HG03064 (cell line): ENCODE measurements at regions not wholly inside any gene's neighbourhood (a gene's known extent, or its start where the extent isn't known, plus 50 kb on each side); places are given as distances from the start of the nearest gene placed in this dataset.

Experiments
- ATAC-seq: cut with Tn5 transposase; IDR thresholded peaks from one replicate; pipeline ENCODE4 v1.9.1; 2021; ENCODE audit warnings: low read depth; ENCODE audit not compliant: unreplicated experiment

DNA sequence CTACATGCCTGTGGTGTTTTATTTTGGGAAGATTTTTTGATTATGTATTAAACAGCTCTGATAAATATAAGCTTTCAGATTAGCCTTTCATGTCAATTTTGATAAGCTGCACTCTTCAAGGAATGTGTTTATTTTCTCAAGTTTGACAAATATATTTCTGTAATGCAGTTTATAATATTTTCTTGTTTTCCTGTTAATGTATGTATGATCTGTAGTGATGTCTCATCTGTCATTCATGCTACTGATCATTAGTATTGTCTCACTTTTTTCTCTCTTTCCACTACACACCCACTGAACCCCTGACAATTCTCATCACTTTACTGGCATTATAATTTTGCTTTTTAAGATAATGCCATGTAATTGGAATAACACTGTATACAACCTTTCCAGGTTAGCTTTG, 100.9 kb downstream of the TMEM18 start:
- no peak for ATAC-seq

DNA sequence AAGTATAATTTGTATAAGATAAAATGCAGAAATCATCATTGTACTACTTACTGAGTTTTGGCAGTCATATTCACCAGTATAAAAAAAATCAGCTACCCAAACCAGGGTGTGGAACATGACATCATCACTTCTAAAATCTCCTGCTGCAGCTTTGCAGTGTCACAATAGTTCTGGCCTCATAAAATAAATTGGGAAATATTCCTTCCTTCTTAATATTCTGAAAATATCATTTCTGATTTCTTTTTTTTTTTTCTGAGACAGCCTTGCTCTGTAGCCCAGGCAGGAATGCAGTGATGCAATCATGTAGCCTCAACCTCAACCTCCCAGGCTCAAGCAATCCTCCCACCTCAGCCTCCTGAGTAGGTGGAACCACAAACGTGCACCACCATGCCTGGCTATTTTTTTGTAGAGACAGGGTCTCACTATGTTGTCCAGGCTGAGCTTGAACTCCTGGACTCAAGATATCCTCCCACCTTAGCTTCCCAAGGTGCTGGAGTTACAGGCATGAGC, 101.4 kb downstream of the TMEM18 start:
- ATAC-seq = no peak

DNA sequence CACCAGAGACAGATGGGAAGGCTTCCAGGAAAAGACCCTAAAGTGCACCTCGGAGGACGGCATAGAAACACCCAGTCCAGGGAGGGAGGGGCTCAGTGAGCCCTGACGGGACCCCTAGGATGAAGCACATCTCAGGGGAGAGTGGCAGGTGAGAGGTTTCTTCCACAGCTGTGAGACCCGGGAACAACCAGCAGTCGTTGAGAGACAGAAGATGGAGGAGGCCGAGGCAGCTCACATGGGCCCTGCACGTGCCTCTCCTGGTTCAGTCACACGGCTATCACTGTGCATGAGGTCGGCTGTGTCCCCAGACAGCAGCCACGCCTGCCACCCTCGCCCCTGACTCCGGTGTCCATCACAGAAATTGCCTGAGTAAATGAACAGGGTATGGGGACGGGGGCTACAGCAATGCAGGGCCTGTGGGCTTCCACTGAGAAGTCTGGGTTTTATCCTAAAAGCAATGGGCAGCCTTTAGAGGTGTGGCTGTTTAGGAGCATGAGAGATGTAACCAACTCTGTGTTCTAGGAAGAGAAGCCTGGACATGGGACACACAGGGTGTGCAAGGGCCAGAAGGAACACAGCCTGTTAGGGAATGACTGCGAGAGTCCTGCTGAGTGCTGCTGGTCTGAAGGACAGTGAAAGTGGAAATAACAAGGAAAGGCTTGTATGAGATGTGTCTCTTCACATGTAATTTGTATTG, 102.0 kb downstream of the TMEM18 start:
- ATAC-seq = no peak

DNA sequence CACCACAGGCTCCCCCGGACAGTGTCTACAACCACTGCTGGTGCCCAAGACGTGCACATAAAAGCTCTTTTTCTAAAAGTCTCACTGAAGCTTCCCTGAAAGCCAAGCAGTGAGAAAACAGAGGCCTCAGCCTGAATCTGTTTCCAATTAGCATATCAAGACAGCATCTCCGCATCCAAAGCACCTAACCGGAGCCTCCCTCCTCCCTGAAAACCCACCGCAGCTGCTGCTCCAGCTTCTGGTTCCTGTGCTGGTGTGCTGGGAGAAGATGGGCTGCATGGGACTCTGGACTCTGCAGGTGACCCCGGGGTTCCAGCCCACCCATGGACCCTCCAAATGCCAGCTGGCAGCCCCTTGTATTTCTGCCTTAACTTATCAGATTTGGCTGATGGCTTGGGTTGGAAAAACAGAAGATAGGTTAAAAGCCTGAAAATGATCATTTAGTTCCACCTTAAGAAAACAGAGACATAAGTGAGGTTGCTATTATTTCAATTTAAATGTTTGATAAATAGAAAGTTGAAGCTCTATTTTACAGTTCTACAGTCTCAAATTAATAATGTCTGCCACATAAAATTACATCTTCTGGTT, 103.3 kb downstream of the TMEM18 start:
- ATAC-seq = no peak

DNA sequence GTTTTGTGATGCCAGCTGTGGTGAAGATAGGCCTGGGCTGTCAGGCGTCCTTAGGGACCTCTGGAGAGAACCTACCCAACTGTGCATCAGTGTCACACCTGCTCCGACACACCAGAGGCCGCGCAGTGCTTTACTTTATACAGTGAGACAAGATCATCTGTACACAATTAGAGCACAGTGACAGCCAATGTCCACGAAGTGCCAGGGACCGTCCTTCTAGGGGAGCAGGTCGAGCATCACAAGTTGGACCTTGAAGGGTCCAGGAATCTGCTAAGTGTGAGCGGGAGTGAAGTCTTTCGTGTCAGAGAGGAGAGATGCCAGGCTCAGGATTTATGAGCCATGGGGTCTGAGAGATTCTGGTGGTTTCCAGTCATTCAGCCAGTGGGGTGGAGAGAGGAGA, 104.2 kb downstream of the TMEM18 start:
- no peak for ATAC-seq

DNA sequence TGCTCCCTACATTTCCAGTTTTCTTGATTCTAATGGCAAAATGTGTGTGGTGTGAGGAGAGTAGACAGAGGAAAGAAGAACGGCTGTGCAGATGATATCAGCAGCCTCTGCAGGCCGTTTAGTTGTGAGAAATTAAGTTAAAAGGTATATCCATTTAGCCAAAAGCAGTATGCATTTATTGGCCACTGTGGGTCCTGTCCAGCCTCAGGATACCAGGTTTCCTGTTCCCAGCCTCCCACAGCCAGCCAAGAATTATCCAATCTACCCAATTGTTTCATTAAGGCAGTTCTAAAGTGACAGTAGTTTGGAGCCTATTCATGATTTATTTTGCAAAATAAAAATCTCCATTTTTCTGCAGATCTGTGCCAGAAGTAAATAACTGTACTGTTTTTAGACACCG, 107.5 kb downstream of the TMEM18 start:
- ATAC-seq = no peak

DNA sequence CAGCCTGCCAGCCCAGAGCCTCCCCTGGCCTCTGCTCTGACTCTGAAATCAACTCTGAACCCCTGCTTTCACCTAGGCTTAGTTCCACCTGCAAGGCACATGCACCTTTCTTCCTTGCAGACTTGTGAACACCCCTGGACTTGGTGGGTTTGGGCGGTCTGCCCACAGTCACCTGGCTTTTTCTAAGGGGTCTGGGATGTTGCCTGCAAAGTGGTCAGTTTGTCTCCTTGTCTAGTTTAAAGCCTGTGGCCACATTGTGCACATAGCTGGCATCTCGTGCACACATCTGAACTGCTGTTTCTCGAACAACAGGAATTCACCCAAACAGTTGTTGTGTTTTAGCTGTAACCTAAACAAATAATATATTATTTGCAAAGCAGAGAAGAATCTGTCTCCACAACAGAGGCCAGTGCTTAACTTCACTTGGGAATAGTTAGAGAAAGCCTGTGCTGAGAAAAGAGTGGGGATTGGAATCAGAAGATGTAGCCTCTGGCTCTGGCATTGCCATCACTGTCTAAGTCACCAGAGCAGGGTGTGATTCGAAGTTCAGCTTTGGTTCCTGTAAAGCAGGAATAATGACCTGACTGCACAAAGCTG, 108.5 kb downstream of the TMEM18 start:
- no peak for ATAC-seq

DNA sequence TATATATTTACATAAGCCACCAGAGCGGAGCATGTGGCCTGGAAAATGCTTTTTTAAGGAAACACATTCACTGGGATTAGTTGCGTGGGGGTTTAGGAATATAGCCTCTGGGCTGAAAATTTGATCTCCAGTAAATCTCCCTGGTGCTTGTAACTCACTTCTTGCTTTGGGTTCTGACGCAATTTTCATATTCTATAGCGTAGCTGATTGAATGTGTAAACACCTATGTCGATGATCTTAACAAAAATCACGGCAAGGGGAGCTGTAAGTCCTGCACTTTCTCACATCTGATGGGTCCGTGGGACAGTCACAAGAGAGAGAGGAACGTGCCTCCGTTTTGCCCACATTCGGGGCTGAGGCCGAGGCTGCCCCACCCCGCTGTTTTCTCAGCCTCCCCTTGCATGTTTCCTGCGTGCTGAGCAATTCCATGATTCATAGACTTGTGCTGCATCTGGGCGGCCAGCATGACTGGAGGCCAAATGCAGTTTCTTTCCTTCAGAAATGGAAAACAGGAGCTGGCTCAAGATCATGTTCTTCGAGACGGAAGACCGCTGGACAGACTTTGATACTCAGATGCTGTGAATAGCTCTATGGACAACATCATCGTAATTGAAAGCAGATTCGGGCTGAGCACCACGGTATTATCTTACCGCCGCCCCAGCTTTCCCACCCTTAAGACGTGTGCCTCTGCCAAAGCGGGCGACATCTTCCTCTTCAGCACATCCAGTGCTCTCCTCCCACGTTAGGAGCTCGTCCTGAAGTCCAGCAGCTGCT, 109.2 kb downstream of the TMEM18 start:
- no peak for ATAC-seq

DNA sequence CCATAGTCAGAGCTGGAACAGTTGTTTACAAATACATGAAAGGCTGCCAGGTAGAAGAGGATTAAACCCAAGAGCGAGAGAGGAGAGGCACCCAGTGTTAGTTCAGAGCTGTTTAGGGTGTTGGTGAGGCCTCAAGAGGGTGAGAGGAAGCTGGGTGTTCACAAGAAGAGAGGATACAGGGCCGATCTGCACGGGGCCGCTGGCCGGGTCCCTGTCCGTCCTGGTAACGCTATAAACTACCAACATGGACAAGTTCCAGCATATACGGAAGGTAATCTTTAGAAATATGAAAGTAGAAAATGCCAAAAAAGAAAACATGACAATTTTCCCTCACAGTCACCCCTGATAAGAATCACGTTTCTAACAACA, 109.7 kb downstream of the TMEM18 start:
- ATAC-seq = no peak

DNA sequence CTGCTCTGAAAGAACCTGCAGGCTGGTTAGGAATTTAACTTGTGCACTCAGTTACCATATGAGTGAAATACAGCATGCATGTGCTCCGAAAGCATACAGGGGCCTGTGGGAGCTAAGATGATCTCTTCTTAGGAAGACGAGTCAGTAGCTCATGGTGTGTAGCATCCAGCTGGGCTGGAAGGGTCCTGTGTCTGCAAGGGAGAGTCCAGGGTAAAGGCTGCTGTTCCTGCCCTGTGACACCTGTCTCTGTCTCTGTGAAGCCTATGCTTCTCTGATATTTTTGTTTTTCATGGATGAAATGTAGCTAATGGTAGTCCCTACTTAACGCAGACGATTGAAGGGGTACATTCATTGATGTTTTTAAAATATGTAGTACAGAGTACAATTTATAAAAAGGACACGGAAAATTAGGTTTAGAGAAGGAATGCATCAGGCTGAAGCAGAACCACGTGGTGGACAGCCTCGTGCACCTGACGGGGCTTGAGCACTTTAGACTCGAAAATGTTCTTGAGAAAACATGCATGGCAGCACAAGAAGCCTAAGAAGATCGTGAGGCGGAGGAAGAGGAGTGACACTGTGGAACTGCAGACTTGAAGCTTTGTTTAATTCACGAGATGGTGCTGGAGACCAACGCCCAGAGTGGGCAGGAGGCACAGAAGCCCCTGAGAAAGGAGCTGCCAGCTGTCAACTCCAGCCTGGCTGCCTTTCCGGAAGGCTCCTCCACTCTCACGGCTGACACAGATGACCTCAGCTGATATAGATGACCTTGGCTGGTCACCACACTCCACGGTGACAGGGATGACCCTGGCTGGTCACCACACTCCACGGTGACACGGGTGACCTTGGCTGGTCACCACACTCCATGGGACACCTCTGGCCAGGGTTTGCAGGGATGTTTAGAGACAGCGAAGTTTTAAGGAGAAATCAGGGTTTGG, 110.6 kb downstream of the TMEM18 start:
- no peak for ATAC-seq

DNA sequence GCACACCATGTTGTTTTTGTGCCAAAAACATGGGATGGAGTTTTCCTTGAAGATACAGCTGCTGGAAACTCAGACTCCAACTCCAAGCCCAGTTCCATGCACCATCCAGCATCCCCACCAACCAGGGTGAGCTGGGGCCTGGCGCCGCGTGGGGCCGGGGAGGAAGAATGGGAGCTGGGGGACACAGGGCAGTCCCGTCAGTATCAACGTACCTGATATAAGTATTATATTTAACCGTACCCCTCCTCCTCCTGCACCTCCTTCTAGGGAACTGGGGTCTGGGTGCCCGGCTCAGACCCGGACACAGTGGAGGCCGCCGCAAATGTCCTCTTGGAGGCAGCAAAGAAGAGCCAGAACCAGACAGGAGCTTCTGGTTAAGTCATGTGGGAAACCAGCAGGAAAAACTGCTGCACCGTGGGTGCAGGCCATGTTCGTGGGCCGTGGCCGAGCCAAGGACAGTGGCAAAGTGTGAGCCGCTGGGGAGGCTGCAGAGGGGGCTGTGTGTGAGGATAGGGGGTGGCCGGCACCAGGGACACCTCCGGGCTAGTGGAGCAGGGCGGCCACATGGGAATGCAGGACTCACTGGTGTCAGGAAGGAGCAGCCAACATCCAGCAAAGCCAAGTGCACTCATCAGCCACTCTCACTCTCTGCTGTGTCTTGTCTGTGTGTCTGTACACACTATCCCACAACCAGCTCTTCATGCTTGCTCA, 112.6 kb downstream of the TMEM18 start:
- no peak for ATAC-seq

DNA sequence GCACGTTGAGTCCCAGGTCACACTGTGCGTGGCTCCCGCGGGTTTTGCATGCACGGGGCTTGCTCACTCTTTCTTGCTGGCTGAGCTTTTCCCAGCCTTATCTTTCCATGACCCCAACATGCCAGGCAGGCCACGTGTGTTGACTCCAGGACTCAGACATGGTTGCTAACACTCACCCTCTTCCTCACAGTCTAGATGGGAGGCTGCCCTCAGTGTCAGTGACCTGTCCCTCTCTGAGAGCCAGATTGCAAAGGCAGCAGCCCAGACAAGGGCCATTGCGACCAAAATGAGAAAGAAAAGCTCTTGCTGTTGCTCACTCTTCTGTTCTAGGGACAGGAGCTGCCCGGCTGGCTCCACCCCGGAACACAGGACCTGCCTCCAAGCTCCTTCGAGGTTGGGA, 113.7 kb downstream of the TMEM18 start:
- ATAC-seq = no peak

DNA sequence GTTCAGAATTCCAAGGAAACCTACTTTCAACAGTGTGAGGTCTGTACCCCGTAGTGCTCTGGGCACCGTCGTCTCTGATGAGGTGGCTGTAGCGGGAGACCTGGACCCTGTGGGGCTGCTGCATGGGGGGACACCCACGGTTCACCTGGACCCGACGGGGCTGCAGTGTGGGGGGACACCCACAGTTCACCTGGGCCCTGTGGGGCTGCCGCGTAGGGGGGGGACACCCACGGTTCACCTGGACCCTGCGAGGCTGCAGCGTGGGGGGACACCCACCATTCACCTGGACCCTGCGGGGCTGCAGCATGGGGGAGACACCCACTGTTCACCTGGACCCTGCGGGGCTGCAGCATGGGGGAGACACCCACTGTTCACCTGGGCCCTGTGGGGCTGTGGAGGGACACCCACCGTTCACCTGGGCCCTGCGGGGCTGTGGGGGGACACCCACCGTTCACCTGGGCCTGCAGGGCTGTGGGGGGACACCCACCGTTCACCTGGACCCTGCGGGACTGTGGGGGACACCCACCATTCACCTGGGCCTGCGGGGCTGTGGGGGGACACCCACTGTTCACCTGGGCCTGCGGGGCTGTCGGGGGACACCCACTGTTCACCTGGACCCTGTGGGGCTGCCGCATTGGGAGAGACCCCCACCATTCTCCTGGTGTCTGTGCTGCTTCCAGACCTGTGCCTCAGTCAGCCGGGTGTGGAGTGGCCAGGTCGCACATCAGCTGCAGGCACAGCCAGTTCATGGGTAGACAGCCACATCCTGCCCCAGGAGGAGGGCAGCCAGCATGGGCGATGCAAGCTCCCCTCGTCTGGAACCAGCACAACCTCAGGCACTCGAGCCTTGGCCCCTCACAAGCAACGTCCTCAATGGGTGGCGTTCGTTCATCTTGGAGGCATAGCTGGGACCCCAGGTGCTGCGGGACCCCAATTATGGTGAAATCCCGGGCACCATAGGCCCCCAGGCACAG, 114.5 kb downstream of the TMEM18 start:
- ATAC-seq = no peak

DNA sequence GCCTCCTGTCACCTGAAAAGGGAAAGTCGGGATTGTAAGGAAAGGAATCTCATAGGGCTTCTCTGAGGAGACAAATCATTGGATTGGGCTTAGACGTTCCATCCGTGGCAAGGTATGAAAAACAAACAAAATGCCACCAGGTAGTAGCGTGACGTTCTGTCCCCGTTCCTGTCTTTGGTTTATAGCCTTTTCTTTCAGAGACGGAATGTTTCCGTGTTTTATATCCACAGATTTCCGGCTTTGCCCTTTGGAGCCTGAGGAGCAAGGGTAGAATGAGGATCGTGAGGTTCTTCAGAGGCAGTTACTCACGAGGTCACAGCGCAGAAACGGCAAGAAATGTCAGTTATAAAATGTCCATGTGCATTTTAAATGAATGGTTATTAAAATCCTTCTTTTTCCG, 118.3 kb downstream of the TMEM18 start:
- no peak for ATAC-seq

DNA sequence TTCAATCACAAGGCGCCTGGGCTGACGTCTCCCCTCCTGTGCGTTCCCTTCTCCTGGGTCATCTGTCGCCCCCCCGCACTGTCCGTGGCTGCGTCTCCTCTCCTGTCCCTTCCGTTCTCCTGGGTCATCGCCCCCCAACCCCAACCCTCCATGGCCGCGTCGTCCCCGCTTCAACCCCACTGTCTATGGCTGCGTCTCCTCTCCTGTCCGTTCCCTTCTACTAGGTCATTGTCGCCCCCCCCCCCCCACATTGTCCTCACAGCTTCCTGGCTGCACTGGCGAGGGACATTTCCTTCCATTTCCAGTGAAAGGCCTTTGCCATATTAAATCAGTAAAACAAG, 118.9 kb downstream of the TMEM18 start:
- ATAC-seq = no peak

DNA sequence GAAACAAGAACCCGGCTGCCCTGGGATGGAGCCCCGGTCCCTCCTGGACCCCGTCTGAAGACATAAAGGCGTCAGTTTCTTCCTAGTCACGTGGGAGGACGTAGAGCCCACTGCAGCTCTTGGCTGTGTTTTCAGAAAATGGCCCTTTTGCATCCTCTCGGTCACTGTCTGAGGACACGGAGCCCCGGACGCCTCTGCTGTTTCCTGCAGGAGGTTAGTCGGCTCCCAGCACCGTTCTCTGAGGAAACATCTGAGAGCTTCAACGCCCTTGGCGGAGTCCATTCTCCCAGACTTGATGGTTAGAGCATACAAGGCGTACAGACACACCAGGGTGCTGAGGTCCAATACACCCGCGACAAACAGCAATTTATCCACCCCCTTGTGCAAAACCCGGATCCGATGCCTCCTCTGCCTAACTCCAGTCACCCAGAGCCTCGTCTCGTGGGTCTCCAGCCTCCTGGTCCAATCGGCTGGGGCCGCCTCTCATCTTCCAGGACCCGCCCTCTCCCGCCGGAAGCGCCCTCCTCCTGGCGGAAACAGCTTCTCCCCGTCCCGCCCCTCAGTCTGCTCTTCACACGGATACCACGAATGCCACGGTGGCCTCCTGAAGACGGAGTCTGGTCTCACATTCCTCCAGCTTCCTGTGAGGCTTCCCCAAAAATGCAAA, 119.4 kb downstream of the TMEM18 start:
- ATAC-seq = no peak

DNA sequence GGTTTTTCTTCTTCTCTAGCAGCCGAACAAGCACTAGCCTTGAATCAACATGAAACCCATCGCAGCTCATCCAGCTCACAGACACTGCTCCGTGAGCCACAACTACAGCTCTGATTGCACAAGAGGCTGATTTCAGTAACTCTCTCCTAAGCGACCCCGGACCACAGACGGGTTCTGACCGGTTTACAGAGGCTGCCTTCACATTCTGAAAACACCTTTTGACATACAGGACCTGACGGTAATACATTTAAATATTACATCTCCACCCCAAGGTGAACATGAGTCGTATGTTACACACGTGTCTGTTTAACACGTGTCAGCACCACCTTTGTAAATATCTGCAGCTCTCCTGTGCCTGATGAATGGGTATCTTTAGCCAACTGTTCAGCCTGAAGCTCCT, 120.7 kb downstream of the TMEM18 start:
- no peak for ATAC-seq
